Caco-2 (cell line): ENCODE measurements at regions not wholly inside any gene's neighbourhood (a gene's known extent, or its start where the extent isn't known, plus 50 kb on each side); places are given as distances from the start of the nearest gene placed in this dataset.

Experiments
- BruUV-seq: library from RNA; stranded (reverse); fragments of 400-500 nt; replicated peaks from 2 replicates; lab custom pipeline; 2021; lab: Mats Ljungman, UMichigan
- CTCF ChIA-PET: fragments of 300-600 bp; sonication (Branson Sonifier 250); formaldehyde crosslinking; loops from one replicate; lab custom pipeline; 2022; ENCODE audit warnings: antibody characterized with exemption; lab: Charles Lee
- POLR2A ChIA-PET: fragments of 300-600 bp; sonication (Branson Sonifier 250); formaldehyde crosslinking; loops from one replicate; lab custom pipeline; 2022; ENCODE audit warnings: antibody characterized with exemption; lab: Charles Lee
- DNase-seq, 2 experiments: peaks; one replicate each; pipeline versions ENCODE4 v3.0.0 to v3.0.0-alpha.2; 2020 to 2022
- H3K27me3 ChIP-seq: replicated peaks from 2 replicates; pipeline ENCODE4 v1.6.0; 2011; ENCODE audit warnings: low read length; ENCODE audit not compliant: control insufficient read depth, insufficient read depth
- H3K36me3 ChIP-seq: 2 replicates; pipeline ENCODE4 v1.5.1; 2011; ENCODE audit warnings: low read length; ENCODE audit not compliant: control insufficient read depth, insufficient read depth
- H3K4me1 ChIP-seq: fragments of 250-450 bp; sonication (Bioruptor Pico); 2 replicates; pipeline ENCODE4 v1.5.1; 2020; ENCODE audit warnings: mild to moderate bottlenecking
- H3K4me3 ChIP-seq: 2 replicates; pipeline ENCODE4 v1.5.1; 2011; ENCODE audit warnings: low read depth, mild to moderate bottlenecking, control low read depth, low read length
- H3K9me3 ChIP-seq: fragments of 250-450 bp; sonication (Bioruptor Pico); 2 replicates; pipeline ENCODE4 v1.5.1; 2020; ENCODE audit warnings: mild to moderate bottlenecking, moderate library complexity
- H3K27ac Mint-ChIP-seq: one replicate; pipeline ENCODE4 v1.8.0; 2022; ENCODE audit warnings: mixed read lengths; ENCODE audit not compliant: unreplicated experiment
- H3K27me3 Mint-ChIP-seq: one replicate; pipeline ENCODE4 v1.8.0; 2022; ENCODE audit warnings: mixed read lengths; ENCODE audit not compliant: insufficient read depth, unreplicated experiment
- H3K36me3 Mint-ChIP-seq: one replicate; pipeline ENCODE4 v1.8.0; 2022; ENCODE audit warnings: mild to moderate bottlenecking, mixed read lengths; ENCODE audit not compliant: insufficient read depth, unreplicated experiment
- H3K4me1 Mint-ChIP-seq: one replicate; pipeline ENCODE4 v1.8.0; 2022; ENCODE audit warnings: low read depth, mixed read lengths; ENCODE audit not compliant: unreplicated experiment
- H3K4me3 Mint-ChIP-seq: one replicate; pipeline ENCODE4 v1.8.0; 2022; ENCODE audit warnings: mild to moderate bottlenecking, moderate library complexity, mixed read lengths; ENCODE audit not compliant: unreplicated experiment
- H3K9me3 Mint-ChIP-seq: one replicate; pipeline ENCODE4 v1.8.0; 2022; ENCODE audit warnings: mixed read lengths; ENCODE audit not compliant: unreplicated experiment
- intact Hi-C: fragments of 100-400 bp; cut with micrococcal nuclease; formaldehyde crosslinking; loops from one replicate; pipeline ENCODE4 v1.10.0; 2022; ENCODE audit not compliant: unreplicated experiment
- TF ChIP-seq, protein P1 (sequence below), 2 experiments: fragments of 200-600 bp in 1 of 2; IDR thresholded peaks; 1 replicate in 1 of 2; 2 replicates in 1 of 2; pipeline versions ENCODE4 v1.5.1 to v1.8.0; 2011 to 2022; ENCODE audit warnings: antibody characterized with exemption in 1 of 2, control low read depth in 1 of 2, inconsistent platforms in 1 of 2, low read depth in 1 of 2, low read length in 1 of 2, mild to moderate bottlenecking in 1 of 2, moderate library complexity in 1 of 2; ENCODE audit not compliant: insufficient read depth in 1 of 2, severe bottlenecking in 1 of 2, unreplicated experiment in 1 of 2

DNA sequence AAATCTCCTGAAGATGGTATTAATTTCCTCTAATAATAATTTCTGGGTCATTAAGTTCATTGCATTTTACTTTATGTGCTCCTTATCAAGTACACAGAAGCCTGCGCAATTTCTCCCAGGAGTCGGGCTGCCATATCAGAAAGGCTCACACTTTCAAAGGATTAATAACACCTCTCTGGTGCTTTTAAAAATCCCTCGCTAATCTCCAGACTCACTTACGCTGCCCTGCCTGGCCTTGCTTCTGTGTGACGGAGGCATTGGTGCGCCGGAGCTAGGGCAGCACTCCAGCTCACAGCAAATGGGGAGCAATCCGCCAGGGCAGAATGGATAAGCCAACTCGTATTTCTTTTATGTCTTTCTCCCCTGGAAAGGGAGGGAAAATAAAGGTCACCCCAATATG lies 300.8 kb downstream of the EFNB2 start:
- intact Hi-C loops, result no loop called here
- no peaks in the 10 kb centered on the region for H3K4me1 ChIP-seq
- H3K4me1 Mint-ChIP-seq, result no peaks in the 10 kb centered on the region
- no peak for DNase-seq
- TF ChIP-seq, protein P1, sequence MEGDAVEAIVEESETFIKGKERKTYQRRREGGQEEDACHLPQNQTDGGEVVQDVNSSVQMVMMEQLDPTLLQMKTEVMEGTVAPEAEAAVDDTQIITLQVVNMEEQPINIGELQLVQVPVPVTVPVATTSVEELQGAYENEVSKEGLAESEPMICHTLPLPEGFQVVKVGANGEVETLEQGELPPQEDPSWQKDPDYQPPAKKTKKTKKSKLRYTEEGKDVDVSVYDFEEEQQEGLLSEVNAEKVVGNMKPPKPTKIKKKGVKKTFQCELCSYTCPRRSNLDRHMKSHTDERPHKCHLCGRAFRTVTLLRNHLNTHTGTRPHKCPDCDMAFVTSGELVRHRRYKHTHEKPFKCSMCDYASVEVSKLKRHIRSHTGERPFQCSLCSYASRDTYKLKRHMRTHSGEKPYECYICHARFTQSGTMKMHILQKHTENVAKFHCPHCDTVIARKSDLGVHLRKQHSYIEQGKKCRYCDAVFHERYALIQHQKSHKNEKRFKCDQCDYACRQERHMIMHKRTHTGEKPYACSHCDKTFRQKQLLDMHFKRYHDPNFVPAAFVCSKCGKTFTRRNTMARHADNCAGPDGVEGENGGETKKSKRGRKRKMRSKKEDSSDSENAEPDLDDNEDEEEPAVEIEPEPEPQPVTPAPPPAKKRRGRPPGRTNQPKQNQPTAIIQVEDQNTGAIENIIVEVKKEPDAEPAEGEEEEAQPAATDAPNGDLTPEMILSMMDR (IDR thresholded peaks at IDR 0.05; ENCODE audit: insufficient read depth in 1 of 2, low read depth in 1 of 2, low read length in 1 of 2, severe bottlenecking in 1 of 2, unreplicated experiment in 1 of 2), result no peak
- H3K36me3 ChIP-seq, result no peaks in the 10 kb centered on the region
- POLR2A ChIA-PET, result no interaction called here
- H3K4me3 ChIP-seq, result no peak overlapping the region
- H3K36me3 Mint-ChIP-seq, result no peaks in the 10 kb centered on the region
- no peaks in the 10 kb centered on the region for H3K9me3 ChIP-seq
- no peaks in the 10 kb centered on the region for H3K27me3 ChIP-seq
- H3K9me3 Mint-ChIP-seq, result peaks cover 12% of the 10 kb centered on the region
- no peak overlapping the region for H3K27ac Mint-ChIP-seq
- no peaks in the 10 kb centered on the region for H3K27me3 Mint-ChIP-seq
- CTCF ChIA-PET, result no interaction called here
- BruUV-seq, result no TSS peak
- H3K4me3 Mint-ChIP-seq, result no peak overlapping the region

DNA sequence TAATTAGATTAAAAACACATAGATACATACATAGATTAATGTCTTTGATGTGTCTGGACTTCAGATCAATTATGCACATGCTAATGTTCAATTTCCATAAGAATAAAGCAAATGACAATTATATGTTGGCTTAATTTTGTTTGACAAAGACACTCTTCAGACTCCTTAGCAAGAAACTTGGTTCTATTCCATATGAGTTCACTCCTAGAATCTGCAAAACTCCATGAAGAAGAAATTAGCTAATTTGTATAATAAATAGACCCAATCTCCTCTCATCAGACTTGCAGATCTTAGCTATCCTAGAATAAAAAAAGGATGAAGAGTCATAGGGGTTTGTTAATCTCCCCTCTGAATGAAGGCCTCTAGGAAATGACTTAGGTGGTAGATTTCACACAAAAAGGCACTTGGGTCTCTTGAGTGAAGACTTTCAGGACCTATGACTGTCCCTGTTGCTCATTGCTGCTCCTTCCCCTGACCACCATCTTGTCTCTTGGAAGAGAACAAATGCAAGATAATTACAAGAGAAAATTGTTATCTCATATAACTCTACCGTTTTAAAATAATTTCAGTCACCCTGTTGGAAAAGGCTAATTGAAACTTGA lies 302.2 kb downstream of the EFNB2 start:
- no peaks in the 10 kb centered on the region for H3K36me3 ChIP-seq
- Mint-ChIP-seq H3K4me3 (no peak overlapping the region), H3K27ac (no peak overlapping the region), H3K36me3 (no peaks in the 10 kb centered on the region), H3K4me1 (no peaks in the 10 kb centered on the region), H3K27me3 (no peaks in the 10 kb centered on the region), H3K9me3 (peaks cover 12% of the 10 kb centered on the region)
- H3K4me3 ChIP-seq, result no peak overlapping the region
- no peak for DNase-seq
- no peaks in the 10 kb centered on the region for H3K9me3 ChIP-seq
- BruUV-seq, result no TSS peak
- H3K4me1 ChIP-seq, result no peaks in the 10 kb centered on the region
- ChIA-PET CTCF (interaction anchor here (0.6 kb wide), 1 partner anchor 823 kb away, joined by 3 read pairs; no protein-coding TSS in a partner anchor), POLR2A (no interaction called here)
- no peaks in the 10 kb centered on the region for H3K27me3 ChIP-seq
- intact Hi-C loops, result no loop called here
- TF ChIP-seq, protein P1 (IDR thresholded peaks at IDR 0.05; ENCODE audit: insufficient read depth in 1 of 2, low read depth in 1 of 2, low read length in 1 of 2, severe bottlenecking in 1 of 2, unreplicated experiment in 1 of 2), result no peak

DNA sequence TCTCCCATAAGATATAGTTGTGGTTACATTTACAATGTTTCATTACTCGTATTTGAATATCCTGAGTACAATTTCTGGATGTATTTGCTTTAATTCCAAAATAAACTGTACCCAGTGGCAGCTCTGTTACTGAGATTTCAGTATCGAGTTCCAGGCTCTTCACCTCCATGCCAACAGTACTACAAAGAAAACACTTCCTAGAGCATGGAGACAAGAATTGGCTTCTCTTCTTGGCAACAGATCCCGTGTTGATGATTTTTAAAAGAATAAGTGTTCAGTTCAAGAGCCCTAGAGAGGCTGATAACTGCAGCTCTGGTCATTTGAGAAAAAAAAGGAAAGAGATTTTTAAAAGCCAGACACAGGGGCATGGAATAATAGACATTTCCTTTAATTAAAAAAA lies 302.8 kb downstream of the EFNB2 start:
- no peaks in the 10 kb centered on the region for H3K9me3 ChIP-seq
- DNase-seq, result no peak
- intact Hi-C loops, result no loop called here
- Mint-ChIP-seq H3K27me3 (no peaks in the 10 kb centered on the region), H3K9me3 (peaks cover 12% of the 10 kb centered on the region), H3K4me3 (no peak overlapping the region), H3K27ac (no peak overlapping the region), H3K4me1 (no peaks in the 10 kb centered on the region), H3K36me3 (no peaks in the 10 kb centered on the region)
- no peaks in the 10 kb centered on the region for H3K36me3 ChIP-seq
- TF ChIP-seq, protein P1 (IDR thresholded peaks at IDR 0.05; ENCODE audit: insufficient read depth in 1 of 2, low read depth in 1 of 2, low read length in 1 of 2, severe bottlenecking in 1 of 2, unreplicated experiment in 1 of 2), result no peak
- CTCF ChIA-PET, result no interaction called here
- POLR2A ChIA-PET, result no interaction called here
- no peak overlapping the region for H3K4me3 ChIP-seq
- H3K4me1 ChIP-seq, result no peaks in the 10 kb centered on the region
- no TSS peak for BruUV-seq
- no peaks in the 10 kb centered on the region for H3K27me3 ChIP-seq
